ENCODE measurements at regions not wholly inside any gene's neighbourhood (a gene's known extent, or its start where the extent isn't known, plus 50 kb on each side); places are given as distances from the start of the nearest gene placed in this dataset.

DNA sequence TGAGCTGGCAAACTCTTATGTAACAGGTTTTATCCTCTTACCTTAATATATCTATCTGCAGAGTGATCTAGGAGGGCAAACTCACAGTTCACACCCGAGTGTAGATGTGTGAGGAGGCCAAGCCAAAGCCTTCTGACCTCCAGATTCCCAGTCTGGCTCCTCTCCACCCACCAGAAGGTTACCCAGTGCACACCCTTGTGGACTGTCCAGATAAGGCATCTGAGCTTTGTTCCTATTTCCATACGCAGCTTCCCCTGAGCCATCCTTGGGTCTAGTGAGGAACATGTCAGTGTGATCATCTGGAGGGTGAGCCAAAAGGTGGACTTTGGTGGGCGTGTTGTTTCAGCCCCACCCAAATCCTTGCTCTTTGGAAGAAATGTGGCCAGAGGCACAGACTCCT lies 203.0 kb upstream of the MEOX2 start:
- TF ChIP-seq, protein P1, sequence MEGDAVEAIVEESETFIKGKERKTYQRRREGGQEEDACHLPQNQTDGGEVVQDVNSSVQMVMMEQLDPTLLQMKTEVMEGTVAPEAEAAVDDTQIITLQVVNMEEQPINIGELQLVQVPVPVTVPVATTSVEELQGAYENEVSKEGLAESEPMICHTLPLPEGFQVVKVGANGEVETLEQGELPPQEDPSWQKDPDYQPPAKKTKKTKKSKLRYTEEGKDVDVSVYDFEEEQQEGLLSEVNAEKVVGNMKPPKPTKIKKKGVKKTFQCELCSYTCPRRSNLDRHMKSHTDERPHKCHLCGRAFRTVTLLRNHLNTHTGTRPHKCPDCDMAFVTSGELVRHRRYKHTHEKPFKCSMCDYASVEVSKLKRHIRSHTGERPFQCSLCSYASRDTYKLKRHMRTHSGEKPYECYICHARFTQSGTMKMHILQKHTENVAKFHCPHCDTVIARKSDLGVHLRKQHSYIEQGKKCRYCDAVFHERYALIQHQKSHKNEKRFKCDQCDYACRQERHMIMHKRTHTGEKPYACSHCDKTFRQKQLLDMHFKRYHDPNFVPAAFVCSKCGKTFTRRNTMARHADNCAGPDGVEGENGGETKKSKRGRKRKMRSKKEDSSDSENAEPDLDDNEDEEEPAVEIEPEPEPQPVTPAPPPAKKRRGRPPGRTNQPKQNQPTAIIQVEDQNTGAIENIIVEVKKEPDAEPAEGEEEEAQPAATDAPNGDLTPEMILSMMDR (IDR thresholded peaks at IDR 0.05): no peak
- TF ChIP-seq POLR2A (IDR thresholded peaks at IDR 0.05): no peak
- no peak for TF ChIP-seq POLR2AphosphoS5 (IDR thresholded peaks at IDR 0.05)
- TF ChIP-seq EP300 (IDR thresholded peaks at IDR 0.05): no peak
